ENCODE measurements at regions not wholly inside any gene's neighbourhood (a gene's known extent, or its start where the extent isn't known, plus 50 kb on each side); places are given as distances from the start of the nearest gene placed in this dataset.
"Not testable (repeated sequence)": the region's sequence is repeated elsewhere in the genome, so short reads cannot be mapped to it uniquely, and the experiment has no call there.

DNA sequence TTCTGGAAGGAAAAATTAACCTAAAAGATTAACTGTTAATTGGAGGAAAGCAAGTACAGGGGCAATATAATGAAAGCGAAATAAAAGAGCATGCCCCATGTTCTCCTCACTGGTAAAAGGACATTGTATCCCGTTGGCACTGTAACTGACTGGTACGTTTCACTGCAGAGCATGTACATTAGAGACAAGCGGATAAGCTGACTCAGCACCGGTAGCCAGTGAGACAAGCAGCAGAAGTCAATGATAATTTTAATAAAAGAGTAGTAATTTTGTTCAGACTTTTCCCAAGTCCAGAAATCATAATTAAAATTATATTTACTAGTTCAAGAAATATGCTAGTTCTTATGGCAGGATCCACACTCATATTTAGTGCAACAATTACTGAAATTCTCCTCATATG is 161.5 kb upstream of the VWC2 start:
- no peak for DNase-seq (ENCODE audit: low spot score)

DNA sequence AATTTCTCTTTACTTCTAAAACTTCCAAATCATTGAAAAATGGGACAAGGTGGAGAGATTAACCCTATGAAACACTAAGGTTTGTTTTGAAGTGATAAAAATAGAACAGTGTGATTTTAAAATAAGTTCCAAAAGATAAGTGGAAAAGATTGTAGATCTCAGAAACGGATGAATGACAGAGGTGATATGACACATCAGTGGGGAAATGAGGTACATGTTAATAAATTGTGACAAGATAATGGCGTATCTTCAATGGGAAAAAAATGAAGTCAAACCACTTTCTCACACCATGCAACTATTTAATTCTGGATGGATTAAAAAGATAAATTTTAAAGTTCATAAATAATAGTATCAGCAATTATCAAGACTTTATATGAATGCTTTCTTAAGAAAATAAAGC is 159.7 kb upstream of the VWC2 start:
- DNase-seq (ENCODE audit: low spot score): no peak

DNA sequence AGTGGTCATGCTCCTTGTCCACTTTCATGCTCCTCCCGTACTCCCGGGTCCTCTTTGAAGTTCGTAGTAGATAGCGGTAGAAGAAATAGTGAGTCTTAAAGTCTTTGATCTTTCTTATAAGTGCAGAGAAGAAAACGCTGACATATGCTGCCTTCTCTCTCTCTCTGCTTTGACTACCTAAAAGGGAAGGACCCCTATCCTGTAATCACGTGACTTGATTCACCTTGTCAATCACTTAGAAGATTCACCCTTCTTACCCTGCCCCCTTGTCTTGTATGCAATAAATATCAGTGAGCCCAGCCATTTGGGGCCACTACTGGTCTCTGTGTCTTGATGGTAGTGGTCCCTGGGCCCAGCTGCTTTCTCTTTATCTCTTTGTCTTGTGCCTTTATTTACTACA is 158.5 kb upstream of the VWC2 start:
- DNase-seq (ENCODE audit: low spot score): not testable (repeated sequence)

DNA sequence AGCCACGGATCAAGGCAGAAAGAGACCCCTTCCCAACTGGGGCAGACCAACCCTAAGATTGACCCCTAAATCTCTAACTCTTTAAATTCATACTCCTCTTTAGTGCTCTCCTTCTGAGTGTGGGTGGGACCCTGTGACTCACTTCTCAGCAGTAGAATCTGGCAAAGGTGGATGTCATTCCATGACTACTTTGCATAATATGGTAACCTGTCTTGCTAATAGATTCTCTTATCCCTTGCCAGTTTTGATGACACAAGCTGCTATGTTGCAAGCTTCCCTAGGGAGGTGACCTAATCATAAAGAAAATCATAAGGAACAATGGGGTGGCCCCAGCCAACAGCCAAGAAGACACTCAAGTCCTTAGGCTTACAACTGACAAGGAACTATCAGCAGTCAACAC is 155.4 kb upstream of the VWC2 start:
- DNase-seq (ENCODE audit: low spot score): no peak

DNA sequence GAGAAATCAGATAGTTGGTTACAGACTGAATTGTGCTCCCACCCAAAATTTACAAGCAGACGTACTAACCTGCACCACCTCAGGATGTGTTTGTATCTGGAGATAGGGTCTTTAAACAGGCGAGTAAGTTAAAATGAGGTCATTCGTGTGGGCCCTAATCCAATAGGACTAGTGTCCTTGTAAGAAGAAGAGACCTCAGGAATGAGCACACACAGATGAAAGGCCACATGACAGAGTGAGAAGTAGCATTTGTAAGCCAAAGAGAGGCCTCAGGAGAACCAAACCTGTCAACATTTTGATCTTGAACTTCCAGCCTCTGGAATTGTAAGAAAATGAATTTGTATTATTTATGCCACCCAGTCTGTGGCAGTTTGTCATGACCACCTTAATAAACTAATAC is 149.5 kb upstream of the VWC2 start:
- no peak for DNase-seq (ENCODE audit: low spot score)

DNA sequence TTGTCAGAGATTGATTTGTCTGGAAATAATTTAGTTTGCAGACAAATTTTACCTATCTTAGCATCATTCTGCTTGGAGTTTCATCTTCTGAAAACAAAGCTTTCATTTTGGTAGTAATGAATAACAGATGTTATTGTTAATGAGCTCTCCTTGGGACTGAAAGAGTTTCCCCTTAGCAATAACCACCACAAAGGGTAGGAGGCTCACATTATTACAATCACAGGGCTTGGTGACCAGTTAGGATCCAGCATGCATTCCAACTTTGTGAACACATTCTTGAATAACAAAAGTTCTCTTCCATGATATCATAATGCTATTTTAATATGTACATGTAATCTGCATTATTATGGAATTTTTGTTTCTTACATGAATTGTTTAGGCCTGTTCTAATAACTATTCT is 148.8 kb upstream of the VWC2 start:
- no peak for DNase-seq (ENCODE audit: low spot score)

DNA sequence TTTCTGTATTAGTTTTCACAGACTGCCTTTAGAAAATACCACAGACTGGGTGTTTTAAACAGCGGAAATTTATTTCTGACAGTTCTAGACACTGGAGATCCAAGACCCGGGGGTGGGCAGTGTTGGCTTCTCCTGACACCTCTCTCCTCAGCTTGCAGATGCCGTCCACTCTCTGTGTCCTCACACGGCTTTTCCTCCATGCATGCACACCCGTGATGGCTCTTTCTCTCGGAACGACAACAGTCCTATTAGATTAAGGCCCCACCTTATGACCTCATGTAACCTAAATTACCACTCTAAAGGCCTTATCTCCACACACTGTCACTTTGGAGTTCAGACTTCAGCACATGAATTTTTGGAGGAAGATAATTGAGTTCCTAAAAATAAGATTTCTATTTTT is 142.9 kb upstream of the VWC2 start:
- DNase-seq (ENCODE audit: low spot score): no peak

DNA sequence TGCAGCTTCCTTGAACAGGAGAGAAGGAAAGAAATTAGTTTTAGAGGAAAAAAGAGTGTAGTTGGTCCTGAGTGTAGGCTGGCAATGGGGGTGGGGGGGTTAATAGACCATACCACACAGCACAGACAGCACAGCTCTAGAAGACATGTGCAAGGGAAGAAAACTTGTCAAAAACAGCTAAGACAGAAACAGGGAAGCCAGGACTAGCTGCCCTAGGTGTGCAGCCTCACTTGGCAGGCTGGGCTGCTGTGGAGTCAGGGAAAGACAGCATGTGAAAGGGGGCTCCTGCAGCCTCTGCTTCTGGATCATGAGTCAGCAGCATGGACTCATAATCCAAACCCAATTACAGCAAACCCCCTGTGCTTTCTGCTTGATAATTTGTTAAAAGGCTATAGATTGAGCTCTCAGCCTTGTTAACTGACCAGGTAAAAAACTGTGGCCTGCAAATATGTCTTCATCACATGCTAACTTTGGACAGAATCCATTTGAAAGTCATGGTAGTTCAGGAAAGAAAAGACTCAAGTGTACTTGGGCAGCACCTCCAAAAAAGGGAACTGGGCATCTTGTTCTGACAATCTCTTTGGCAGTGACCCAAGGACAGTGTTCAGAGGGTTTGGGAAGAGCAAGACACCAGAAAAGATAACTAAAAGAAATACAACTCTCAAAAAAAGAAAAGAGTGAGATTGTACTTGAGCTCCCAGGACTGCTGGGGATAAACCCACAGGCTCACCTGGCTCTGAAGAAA is 142.2 kb upstream of the VWC2 start:
- no peak for DNase-seq (ENCODE audit: low spot score)

DNA sequence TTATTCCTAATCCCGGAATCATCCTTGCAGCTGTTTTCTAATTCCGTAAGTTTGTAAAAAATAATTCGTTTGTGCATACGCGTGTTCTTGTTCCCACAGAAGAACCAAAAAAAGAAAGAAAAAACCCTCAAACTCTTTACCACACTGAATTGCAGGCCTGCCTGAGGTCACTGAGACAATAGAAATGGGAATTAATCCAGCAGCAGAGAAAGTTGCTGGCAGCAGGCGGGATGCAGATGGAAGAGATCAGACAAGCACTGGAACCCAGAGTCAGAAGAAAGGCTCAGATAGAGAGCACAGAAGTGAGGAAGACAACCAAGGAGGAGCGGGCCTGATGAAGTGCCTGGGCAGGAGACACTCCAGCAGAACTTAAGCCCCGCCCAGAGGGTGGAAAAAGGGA is 141.5 kb upstream of the VWC2 start:
- no peak for DNase-seq (ENCODE audit: low spot score)

DNA sequence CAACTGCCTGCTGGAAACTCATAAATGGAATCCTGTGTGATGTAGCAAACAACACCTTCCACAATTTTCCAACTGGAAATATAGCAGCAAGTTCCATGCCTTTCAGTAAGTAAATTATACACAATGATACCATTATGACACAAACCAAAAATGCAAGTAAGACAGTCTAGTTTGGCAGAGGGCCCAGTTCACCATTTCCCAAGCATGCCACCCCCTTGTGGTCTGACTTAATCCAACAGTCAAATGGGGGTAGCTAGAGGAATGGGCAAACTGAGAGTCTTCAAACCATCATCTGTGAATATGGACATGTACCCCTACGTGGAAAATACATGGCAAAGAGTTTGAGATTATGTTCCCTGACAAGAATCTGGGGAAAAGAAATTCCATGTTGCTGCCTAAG is 137.6 kb upstream of the VWC2 start:
- no peak for DNase-seq (ENCODE audit: low spot score)

DNA sequence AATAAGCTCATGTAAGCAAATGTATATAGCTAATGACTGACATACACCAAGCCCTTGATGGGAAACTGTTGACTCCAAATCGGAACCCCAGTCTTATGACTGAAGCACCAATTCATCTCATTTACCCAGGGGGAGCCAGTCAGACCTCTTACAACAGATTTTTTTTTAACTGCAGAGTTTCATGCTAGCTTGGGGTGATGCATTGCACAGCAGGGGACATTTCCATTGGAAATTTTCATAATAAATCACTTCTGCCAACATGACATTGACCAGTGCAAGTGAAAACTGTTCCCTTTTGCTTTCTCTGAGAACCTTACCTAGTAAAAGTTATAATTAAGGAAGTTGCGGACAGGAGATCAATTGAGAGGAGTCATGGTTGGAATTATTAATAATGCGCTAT is 137.0 kb upstream of the VWC2 start:
- DNase-seq (ENCODE audit: low spot score): no peak

DNA sequence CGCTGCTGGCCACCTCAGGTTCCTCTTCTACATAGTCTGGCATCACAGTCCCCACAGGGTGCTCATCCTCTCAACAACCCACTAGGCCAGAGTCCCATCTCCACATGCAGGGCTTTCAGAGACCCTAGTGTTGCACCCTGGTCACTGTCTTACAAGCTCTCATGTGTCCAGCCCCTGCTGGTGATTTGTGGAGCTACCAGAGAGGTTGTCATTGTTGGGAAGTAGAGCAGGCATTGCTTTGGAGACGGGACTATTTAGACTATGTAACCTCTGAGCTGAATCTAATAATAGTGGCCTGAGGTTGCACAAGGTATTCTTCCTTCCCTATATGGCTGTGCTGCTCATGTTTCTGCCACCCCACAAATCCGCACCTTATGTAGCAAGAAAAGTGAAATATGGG is 135.3 kb upstream of the VWC2 start:
- DNase-seq (ENCODE audit: low spot score): no peak

DNA sequence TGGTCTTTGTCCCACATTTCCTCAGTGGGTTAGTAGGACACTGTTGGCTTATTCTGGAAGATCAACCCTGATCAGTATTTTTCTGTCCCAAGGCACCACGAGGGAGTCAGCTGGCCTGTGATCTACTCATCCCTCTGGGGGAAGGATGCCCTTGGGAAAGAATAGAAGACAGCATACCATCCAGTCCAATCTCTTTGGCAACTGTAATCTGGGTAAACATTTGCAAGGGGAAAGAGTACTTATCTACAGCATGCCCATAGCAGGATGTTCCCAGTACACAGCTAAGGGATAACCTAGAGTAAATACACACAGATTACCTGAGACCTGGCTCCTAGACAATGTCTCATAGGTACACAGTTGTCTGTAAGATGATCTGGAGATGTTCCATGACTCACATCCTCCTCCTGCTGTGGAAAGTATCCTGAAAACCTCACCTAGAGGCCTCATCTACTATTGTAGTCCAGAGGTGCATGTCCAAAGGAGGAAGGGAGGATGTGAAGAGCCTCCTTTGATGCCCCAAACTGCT is 134.3 kb upstream of the VWC2 start:
- DNase-seq (ENCODE audit: low spot score): no peak

DNA sequence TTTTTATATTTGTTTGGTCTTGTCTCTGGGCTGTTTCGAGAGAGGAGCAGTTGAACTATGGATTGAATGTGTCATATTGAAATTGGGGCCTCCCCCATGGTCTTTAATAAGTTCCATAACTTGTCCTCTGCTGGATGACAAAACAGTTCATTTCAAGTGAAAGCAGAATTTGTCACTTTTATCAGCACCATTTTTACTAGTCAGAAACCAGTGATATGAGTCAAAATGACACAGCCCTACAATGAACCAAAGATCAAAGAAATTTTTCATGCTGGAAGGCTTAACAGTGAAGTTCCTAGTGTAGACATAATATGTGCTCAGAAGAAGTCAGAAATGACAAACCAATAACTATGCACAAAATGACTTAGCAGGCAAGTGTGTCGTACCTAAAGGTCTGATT is 133.6 kb upstream of the VWC2 start:
- DNase-seq (ENCODE audit: low spot score): no peak

DNA sequence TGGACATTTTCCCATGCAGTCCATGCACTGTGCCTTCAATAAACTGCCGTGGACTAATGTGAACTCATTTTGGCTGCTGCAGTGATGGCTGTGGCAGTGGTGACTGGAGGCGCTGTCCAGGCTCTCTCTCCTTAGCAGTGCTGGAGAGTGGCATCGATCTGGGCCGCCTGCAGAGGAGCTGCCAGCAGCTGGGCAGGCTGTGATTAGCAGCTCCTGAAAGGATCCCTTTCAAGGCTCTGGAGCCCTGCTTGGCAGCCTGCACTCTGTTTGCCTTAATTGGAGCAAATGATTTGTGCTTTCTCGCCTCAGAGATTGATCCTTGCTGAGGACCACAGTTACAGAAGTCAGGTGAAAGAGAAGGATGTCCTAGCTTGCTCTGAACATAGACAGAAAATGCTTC is 130.1 kb upstream of the VWC2 start:
- no peak for DNase-seq (ENCODE audit: low spot score)

DNA sequence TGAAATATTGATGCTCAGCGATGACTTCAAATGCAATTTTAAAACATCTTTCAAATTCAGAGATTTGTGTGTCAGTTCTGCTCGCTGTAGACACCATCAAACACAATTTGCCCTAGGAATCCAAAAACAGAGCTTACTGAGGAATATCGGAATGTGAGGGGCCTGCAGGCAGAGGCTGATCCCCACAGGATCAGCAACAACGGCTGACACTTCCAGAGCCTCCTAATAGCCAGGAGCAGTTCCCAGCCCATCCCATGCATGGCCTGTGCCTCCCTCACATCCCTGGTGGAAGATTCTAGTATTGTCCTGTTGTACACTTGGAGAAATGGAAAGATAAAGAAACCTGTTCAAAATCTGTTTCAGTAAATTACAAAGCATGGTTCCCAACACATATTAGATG is 129.7 kb upstream of the VWC2 start:
- DNase-seq (ENCODE audit: low spot score): no peak

DNA sequence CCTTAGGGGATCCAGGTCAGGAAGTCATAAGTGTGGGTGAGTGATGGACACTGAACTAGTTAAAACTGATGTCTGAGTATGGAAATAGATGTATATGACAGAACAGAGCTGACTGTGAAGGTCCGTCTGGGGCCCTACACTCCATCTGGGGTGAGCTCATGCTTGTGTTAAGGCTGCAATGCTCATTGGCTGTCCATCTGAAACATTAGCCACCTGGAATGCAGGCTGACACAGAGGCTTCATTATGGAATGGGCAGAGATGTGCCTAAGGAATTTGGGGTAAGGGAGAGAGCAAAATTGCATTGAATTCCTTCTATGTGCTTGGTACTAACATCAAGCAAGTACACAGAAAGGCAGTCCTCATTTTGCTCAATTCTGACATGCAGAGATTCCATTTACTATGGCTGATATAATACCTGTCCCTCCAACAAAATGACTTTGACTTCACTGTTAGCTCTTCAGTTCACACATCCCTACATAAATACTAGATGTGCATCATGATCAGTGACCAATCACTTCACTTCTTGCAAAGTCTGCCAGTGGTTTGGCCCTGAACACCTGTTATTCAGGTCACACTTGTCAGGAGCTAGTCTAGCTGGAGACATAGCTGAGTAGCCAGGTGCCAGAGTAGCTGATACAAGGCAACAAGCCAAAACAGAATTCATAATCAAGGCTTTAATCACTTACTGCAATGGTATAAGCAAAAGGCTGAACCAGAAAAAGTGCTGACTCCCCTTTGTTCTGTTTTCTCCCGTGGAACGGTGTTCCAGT is 128.9 kb upstream of the VWC2 start:
- DNase-seq (ENCODE audit: low spot score): no peak

DNA sequence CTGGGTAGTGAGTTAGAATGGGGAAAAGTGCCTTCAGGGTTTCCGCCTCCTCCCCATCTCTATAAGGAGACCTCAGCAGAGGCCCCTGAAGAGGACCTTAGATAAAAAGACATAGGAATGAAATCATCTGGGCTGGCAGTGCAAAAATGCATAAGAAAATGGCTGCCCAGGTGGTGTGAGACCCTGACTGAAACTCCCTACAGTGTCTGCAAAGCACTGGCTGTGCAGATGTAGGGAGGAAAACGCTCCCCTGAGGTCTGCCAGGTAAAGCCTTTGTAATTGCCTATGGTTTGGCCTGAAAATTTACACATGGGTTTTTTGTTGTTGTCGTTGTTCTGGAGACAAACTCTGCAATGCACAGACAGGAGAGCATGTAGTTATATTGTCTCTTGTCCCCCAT is 128.1 kb upstream of the VWC2 start:
- DNase-seq (ENCODE audit: low spot score): no peak

DNA sequence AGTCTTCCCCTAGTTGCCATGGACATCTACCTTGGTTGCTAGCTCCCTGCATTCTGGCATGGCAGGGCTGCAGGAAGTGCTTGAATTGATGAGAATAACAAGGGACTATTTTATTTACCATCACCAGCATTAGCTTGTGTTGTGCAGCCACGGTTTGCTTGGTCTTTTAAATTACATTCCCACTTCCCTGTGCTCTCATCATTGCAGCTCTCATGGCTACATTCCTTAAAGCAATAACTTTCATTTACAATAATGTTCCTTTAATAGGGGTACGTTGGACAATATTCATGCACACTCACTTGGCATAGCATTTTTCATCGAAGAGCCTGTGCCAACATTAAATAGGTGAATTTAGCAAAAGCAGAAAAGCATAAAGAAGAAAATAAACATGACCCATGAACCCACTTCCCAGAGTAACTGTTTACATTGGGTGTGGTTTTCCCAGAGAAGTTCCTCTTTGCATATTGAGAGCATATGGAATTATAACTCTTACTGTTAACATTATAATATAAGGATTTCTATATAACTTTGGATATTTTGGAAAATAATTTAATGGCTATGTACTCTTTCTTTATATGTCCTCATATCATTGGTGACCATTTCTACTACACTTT is 113.2 kb upstream of the VWC2 start:
- no peak for DNase-seq (ENCODE audit: low spot score)

DNA sequence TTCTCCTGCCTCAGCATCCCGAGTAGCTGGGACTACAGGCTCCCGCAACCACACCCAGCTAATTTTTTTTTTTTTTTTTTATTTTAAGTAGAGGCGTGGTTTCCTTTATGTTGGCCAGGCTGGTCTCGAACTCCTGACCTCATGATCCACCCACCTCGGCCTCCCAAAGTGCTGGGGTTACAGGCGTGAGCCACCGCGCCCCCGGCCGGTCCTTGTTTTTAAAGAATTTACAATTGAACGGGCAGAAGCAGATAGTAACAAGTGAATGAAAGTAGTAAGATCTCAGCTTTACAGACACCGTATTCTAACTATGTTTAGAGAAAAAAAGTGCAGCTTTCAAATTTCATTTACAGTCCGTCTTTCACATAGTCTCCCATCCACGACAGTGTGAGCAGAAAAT is 112.5 kb upstream of the VWC2 start:
- DNase-seq (ENCODE audit: low spot score): no peak

DNA sequence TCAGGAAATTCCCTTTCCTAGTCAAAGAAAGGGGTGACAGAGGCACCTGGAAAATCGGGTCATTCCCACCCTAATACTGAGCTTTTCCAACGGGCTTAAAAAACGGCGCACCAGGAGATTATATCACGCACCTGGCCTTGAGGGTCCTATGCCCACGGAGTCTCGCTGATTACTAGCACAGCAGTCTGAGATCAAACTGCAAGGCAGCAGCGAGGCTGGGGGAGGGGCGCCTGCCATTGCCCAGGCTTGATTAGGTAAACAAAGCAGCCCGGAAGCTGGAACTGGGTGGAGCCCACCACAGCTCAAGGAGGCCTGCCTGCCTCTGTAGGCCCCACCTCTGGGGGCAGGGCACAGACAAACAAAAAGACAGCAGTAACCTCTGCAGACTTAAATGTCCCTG is 107.5 kb upstream of the VWC2 start:
- not testable (repeated sequence) for DNase-seq (ENCODE audit: low spot score)

DNA sequence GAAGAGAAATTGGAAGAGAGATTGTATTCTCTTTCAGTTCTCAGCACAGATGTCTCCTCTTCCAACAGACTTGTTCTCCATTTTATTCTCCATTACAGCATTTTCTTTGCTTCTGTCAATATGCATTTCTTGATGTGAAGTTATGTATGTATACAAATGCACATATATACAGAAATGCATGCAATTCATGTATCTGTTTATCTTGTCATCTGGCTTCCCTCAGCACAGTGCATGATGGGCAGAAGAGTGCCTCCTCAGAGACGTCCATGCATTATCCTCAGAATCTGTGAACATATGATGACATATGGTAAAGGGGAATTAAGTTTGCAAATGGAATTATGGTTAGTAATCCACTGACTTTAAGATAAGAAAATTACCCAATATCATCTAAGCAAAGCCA is 106.7 kb upstream of the VWC2 start:
- no peak for DNase-seq (ENCODE audit: low spot score)

DNA sequence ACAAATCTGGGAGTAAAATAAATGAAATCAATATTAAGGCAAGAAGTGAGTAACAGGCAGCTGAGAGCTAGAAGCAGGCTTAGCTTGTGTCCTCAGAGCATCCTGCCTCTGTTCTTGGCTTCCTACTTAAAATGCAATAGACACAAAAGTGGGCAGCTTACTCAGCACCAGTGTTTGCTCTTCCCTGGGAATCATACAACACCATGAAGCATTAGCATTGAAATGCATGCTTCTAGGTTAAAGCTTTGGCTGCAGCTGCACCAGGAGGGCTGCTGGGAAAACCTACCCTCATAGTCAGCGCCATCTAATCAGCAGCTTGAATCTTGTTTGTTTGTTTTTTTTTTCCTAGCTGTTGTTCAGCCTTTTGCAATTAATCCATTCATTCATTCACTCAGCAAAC is 104.2 kb upstream of the VWC2 start:
- no peak for DNase-seq (ENCODE audit: low spot score)

Measured in activated CD4-positive, alpha-beta T cell treated with anti-CD3 and anti-CD28 coated beads, Interleukin-2, Interleukin-4, amounts not matched to agents 100 ng/mL and 50 ng/mL, durations not matched to agents 16 hours and 8 hours (primary cell).